ENCODE measurements at regions not wholly inside any gene's neighbourhood (a gene's known extent, or its start where the extent isn't known, plus 50 kb on each side); places are given as distances from the start of the nearest gene placed in this dataset.

DNA sequence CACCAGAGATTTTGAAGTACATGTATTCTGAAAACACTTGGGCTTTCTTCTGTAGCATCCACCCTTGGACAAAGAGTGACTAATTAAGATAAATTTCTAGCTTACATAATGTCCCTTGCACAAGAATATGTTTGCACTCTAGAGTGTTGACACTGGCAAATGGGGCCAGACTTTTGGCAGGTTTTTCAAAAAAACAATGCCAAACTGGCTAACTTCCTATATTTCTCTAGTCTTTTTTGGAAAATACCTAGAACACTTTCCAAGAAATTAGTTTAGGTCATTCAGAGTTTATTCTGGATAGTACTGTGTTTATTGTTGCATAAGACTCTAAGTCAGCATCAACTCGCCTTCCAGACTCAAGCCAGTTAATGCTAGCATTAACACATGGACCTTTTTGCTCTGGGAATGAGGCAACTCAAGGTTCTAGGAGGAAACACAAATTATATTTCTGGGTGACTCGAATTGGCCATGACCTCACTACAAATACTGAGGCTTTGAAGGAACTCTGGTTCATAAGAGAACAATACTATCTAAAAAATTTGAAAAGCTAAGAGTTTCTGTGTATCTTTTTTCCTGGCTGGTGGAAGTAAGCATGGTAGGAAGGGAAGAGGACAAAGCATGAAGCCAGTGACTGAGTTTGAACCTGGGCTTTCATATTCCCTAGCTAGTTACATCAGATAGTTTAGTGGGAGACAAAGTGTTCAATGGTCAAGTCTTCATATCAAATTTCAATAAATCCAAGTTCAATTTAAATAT, 101.6 kb downstream of the NREP start:
- Histone ChIP-seq H3K9ac (ENCODE audit: low read length) (no peak overlapping the region), H3K9me2 (ENCODE audit: low read depth, low read length) (0 out of 2 replicates have a peak, but pooled peaks cover 3% of the 10 kb centered on the region), H4K20me1 (ENCODE audit: insufficient read depth, low read length) (no peaks in the 10 kb centered on the region), H3F3A (ENCODE audit: insufficient read depth, low read length) (no peaks in the 10 kb centered on the region), H2AFZ (ENCODE audit: low read length) (no peak overlapping the region), H3K4me3 (ENCODE audit: low read depth, low read length, poor library complexity, severe bottlenecking) (no peak overlapping the region), H3K9me3 (ENCODE audit: low read length) (no peaks in the 10 kb centered on the region), H3K27me3 (ENCODE audit: insufficient read depth, low read length) (no peaks in the 10 kb centered on the region), H3K4me1 (ENCODE audit: insufficient read depth, low read length, severe bottlenecking) (no peaks in the 10 kb centered on the region), H3K36me3 (ENCODE audit: insufficient read depth, low read length) (no peaks in the 10 kb centered on the region), H3K79me2 (ENCODE audit: insufficient read depth, low read length) (no peaks in the 10 kb centered on the region), H3K4me2 (ENCODE audit: low read length) (no peak overlapping the region), H3K27ac (ENCODE audit: low read depth, low read length, poor library complexity, severe bottlenecking) (no peak overlapping the region)
- no peak for TF ChIP-seq EZH2 (IDR thresholded peaks at IDR 0.05; ENCODE audit: borderline replicate concordance, low read length)
- TF ChIP-seq, protein P1, sequence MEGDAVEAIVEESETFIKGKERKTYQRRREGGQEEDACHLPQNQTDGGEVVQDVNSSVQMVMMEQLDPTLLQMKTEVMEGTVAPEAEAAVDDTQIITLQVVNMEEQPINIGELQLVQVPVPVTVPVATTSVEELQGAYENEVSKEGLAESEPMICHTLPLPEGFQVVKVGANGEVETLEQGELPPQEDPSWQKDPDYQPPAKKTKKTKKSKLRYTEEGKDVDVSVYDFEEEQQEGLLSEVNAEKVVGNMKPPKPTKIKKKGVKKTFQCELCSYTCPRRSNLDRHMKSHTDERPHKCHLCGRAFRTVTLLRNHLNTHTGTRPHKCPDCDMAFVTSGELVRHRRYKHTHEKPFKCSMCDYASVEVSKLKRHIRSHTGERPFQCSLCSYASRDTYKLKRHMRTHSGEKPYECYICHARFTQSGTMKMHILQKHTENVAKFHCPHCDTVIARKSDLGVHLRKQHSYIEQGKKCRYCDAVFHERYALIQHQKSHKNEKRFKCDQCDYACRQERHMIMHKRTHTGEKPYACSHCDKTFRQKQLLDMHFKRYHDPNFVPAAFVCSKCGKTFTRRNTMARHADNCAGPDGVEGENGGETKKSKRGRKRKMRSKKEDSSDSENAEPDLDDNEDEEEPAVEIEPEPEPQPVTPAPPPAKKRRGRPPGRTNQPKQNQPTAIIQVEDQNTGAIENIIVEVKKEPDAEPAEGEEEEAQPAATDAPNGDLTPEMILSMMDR (IDR thresholded peaks at IDR 0.05; ENCODE audit: low read length), result no peak

DNA sequence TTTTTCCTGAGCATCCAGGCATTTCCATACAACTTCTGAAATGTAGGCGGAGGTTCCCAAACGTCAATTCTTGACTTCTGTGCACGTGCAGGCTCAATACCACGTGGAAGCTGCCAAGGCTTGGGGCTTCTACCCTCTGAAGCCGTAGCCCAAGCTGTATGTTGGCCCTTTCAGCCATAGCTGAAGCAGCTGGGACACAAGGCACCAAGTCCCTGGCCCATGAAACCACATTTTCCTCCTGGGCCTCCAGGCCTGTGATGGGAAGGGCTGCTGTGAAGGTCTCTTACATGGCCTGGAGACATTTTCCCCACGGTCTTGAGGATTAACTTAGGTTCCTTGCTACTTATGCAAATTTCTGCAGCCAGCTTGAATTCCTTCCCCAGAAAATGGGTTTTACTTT, 103.6 kb downstream of the NREP start:
- H3K4me2 ChIP-seq (ENCODE audit: low read length), result no peak overlapping the region

DNA sequence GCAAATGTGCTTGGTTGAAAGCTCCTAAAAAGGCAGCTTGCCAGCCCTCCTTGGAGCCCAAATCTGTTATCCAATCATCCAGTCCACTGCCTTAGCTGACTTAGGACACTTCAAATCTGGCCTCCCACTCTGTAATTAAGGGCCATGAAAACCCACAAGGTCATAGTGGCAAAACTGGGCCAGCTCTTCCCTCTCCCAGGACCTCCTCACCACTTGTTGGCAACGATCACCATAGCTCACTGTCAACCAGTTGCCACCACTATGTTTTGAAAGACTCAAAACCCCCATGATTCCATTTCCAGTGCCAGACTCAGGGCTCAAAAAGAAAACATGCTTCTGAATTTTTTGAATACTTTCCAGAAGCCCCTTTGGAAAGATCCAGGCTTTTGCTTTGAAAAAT, 107.5 kb downstream of the NREP start:
- Histone ChIP-seq H3K9me3 (ENCODE audit: low read length) (no peaks in the 10 kb centered on the region), H3K4me1 (ENCODE audit: insufficient read depth, low read length, severe bottlenecking) (no peaks in the 10 kb centered on the region), H3K9ac (ENCODE audit: low read length) (no peak overlapping the region), H4K20me1 (ENCODE audit: insufficient read depth, low read length) (no peaks in the 10 kb centered on the region), H3K9me2 (ENCODE audit: low read depth, low read length) (no peaks in the 10 kb centered on the region), H3K79me2 (ENCODE audit: insufficient read depth, low read length) (no peaks in the 10 kb centered on the region), H3K4me2 (ENCODE audit: low read length) (no peak overlapping the region), H2AFZ (ENCODE audit: low read length) (no peak overlapping the region), H3K36me3 (ENCODE audit: insufficient read depth, low read length) (no peaks in the 10 kb centered on the region), H3K27me3 (ENCODE audit: insufficient read depth, low read length) (peaks cover 4% of the 10 kb centered on the region; the same call in 1 of the 2 replicates), H3F3A (ENCODE audit: insufficient read depth, low read length) (no peaks in the 10 kb centered on the region), H3K4me3 (ENCODE audit: low read depth, low read length, poor library complexity, severe bottlenecking) (no peak overlapping the region), H3K27ac (ENCODE audit: low read depth, low read length, poor library complexity, severe bottlenecking) (no peak overlapping the region)
- no peak for TF ChIP-seq EZH2 (IDR thresholded peaks at IDR 0.05; ENCODE audit: borderline replicate concordance, low read length)
- TF ChIP-seq, protein P1 (IDR thresholded peaks at IDR 0.05; ENCODE audit: low read length), result no peak

More for the DNA sequence above, 103.6 kb downstream of the NREP start:
- Histone ChIP-seq H2AFZ (ENCODE audit: low read length) (no peak overlapping the region), H3K36me3 (ENCODE audit: insufficient read depth, low read length) (no peaks in the 10 kb centered on the region), H3K4me3 (ENCODE audit: low read depth, low read length, poor library complexity, severe bottlenecking) (no peak overlapping the region), H3F3A (ENCODE audit: insufficient read depth, low read length) (no peaks in the 10 kb centered on the region), H3K79me2 (ENCODE audit: insufficient read depth, low read length) (no peaks in the 10 kb centered on the region), H3K9me3 (ENCODE audit: low read length) (no peaks in the 10 kb centered on the region), H3K9ac (ENCODE audit: low read length) (no peak overlapping the region), H3K4me1 (ENCODE audit: insufficient read depth, low read length, severe bottlenecking) (no peaks in the 10 kb centered on the region), H3K27me3 (ENCODE audit: insufficient read depth, low read length) (no peaks in the 10 kb centered on the region), H3K9me2 (ENCODE audit: low read depth, low read length) (0 out of 2 replicates have a peak, but pooled peaks cover 3% of the 10 kb centered on the region), H4K20me1 (ENCODE audit: insufficient read depth, low read length) (no peaks in the 10 kb centered on the region), H3K27ac (ENCODE audit: low read depth, low read length, poor library complexity, severe bottlenecking) (no peak overlapping the region)
- TF ChIP-seq, protein P1 (IDR thresholded peaks at IDR 0.05; ENCODE audit: low read length), result no peak
- TF ChIP-seq EZH2 (IDR thresholded peaks at IDR 0.05; ENCODE audit: borderline replicate concordance, low read length), result no peak

Measured in OCI-LY1 (cell line).